ENCODE measurements at regions not wholly inside any gene's neighbourhood (a gene's known extent, or its start where the extent isn't known, plus 50 kb on each side); places are given as distances from the start of the nearest gene placed in this dataset.

DNA sequence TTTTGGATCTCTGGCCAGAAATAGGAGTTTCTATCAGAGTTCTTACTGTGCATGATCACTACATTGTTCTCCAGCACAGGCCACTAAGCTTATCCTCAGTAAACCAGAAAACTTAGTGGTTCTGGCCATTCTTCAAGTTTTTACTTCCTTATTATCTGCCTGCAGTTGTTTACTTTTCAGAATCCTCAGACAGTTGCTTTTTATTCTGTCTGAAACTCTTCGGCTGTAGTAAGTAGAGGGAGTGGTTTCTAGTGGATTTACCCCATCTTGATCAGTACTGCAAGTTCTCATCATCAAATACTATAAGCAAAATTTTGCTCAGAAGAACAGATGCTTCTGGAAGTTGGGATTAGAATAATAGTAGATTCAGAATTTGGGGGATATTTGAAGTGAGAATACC lies 193.0 kb upstream of the RARB start:
- TF ChIP-seq, protein P1, sequence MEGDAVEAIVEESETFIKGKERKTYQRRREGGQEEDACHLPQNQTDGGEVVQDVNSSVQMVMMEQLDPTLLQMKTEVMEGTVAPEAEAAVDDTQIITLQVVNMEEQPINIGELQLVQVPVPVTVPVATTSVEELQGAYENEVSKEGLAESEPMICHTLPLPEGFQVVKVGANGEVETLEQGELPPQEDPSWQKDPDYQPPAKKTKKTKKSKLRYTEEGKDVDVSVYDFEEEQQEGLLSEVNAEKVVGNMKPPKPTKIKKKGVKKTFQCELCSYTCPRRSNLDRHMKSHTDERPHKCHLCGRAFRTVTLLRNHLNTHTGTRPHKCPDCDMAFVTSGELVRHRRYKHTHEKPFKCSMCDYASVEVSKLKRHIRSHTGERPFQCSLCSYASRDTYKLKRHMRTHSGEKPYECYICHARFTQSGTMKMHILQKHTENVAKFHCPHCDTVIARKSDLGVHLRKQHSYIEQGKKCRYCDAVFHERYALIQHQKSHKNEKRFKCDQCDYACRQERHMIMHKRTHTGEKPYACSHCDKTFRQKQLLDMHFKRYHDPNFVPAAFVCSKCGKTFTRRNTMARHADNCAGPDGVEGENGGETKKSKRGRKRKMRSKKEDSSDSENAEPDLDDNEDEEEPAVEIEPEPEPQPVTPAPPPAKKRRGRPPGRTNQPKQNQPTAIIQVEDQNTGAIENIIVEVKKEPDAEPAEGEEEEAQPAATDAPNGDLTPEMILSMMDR (IDR thresholded peaks at IDR 0.05; ENCODE audit: extremely low read depth in 1 of 2, insufficient read depth in 1 of 2, low read depth in 1 of 2, low read length in 2 of 2), result no peak
- TF ChIP-seq POLR2A (IDR thresholded peaks at IDR 0.05; ENCODE audit: low read depth, low read length) (no peak), EZH2 (IDR thresholded peaks at IDR 0.05; ENCODE audit: borderline replicate concordance, low read depth, low read length, severe bottlenecking) (no peak), POLR2AphosphoS5 (IDR thresholded peaks at IDR 0.05; ENCODE audit: insufficient read depth, low read depth, low read length) (no peak), GATA2 (IDR thresholded peaks at IDR 0.05; ENCODE audit: insufficient read depth, insufficient read length, low read depth, low read length) (no peak), FOS (IDR thresholded peaks at IDR 0.05; ENCODE audit: borderline replicate concordance, insufficient read depth, low read length) (no peak), MYC (IDR thresholded peaks at IDR 0.05; ENCODE audit: low read depth, low read length) (no peak)
- TF ChIP-seq, protein P2, sequence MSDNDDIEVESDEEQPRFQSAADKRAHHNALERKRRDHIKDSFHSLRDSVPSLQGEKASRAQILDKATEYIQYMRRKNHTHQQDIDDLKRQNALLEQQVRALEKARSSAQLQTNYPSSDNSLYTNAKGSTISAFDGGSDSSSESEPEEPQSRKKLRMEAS (IDR thresholded peaks at IDR 0.05; ENCODE audit: insufficient read depth, insufficient read length), result no peak

All from endothelial cell of umbilical vein (primary cell).